ENCODE measurements at regions not wholly inside any gene's neighbourhood (a gene's known extent, or its start where the extent isn't known, plus 50 kb on each side); places are given as distances from the start of the nearest gene placed in this dataset.

GRCh38 chr9:29211003-29211579, 1637.8 kb upstream of the C9orf72 start:
- H3K9ac ChIP-seq (ENCODE audit: low read length): no peak overlapping the region
- peak overlapping the region; percentile 76 for H3K4me3 ChIP-seq (ENCODE audit: low read length)

GRCh38 chr9:29211580-29212396, 1638.5 kb upstream of the C9orf72 start:
- Histone ChIP-seq H3K9me3 (ENCODE audit: control insufficient read depth, low read length) (no peaks in the 10 kb centered on the region), H3K4me1 (ENCODE audit: control insufficient read depth, insufficient read depth, low read length) (peaks cover 21% of the 10 kb centered on the region), H3K9ac (ENCODE audit: low read length) (peak overlapping the region; percentile 58), H3K27me3 (replicated peaks; ENCODE audit: control insufficient read depth, insufficient read depth, low read length) (peaks cover 46% of the 10 kb centered on the region), H3K4me3 (ENCODE audit: low read length) (peak overlapping the region; percentile 76), H3K36me3 (ENCODE audit: control insufficient read depth, insufficient read depth, low read length, severe bottlenecking) (no peaks in the 10 kb centered on the region)
- peak; percentile 44 for DNase-seq (ENCODE audit: low read depth)

More at GRCh38 chr9:29211003-29211579, 1637.8 kb upstream of the C9orf72 start:
- Histone ChIP-seq H3K27me3 (replicated peaks; ENCODE audit: control insufficient read depth, insufficient read depth, low read length) (peaks cover 39% of the 10 kb centered on the region), H3K4me1 (ENCODE audit: control insufficient read depth, insufficient read depth, low read length) (peaks cover 21% of the 10 kb centered on the region), H3K9me3 (ENCODE audit: control insufficient read depth, low read length) (no peaks in the 10 kb centered on the region), H3K36me3 (ENCODE audit: control insufficient read depth, insufficient read depth, low read length, severe bottlenecking) (no peaks in the 10 kb centered on the region)
- no peak for DNase-seq (ENCODE audit: low read depth)

- DNase-seq (ENCODE audit: low read depth): no peak
- H3K9ac ChIP-seq (ENCODE audit: low read length): no peak overlapping the region
- H3K4me3 ChIP-seq (ENCODE audit: low read length): peak overlapping the region; percentile 76
- peaks cover 47% of the 10 kb centered on the region for H3K27me3 ChIP-seq (replicated peaks; ENCODE audit: control insufficient read depth, insufficient read depth, low read length)
- H3K9me3 ChIP-seq (ENCODE audit: control insufficient read depth, low read length): no peaks in the 10 kb centered on the region
- H3K36me3 ChIP-seq (ENCODE audit: control insufficient read depth, insufficient read depth, low read length, severe bottlenecking): no peaks in the 10 kb centered on the region
- peaks cover 21% of the 10 kb centered on the region for H3K4me1 ChIP-seq (ENCODE audit: control insufficient read depth, insufficient read depth, low read length)
Measured at GRCh38 chr9:29212397-29213387, 1639.4 kb upstream of the C9orf72 start.

- no peaks in the 10 kb centered on the region for H3K36me3 ChIP-seq (ENCODE audit: control insufficient read depth, insufficient read depth, low read length, severe bottlenecking)
- H3K4me1 ChIP-seq (ENCODE audit: control insufficient read depth, insufficient read depth, low read length): peaks cover 21% of the 10 kb centered on the region
- no peaks in the 10 kb centered on the region for H3K9me3 ChIP-seq (ENCODE audit: control insufficient read depth, low read length)
- H3K9ac ChIP-seq (ENCODE audit: low read length): no peak within 1 kb of the TSS
- DNase-seq (ENCODE audit: low read depth): no peak
- peak within 1 kb of the TSS; percentile 76 for H3K4me3 ChIP-seq (ENCODE audit: low read length)
- peaks cover 56% of the 10 kb centered on the region for H3K27me3 ChIP-seq (replicated peaks; ENCODE audit: control insufficient read depth, insufficient read depth, low read length)
Measured at GRCh38 chr9:29213417-29214153, 1640.3 kb upstream of the C9orf72 start, which contains the start of gene LINGO2. Gene LINGO2, minus strand, starts transcription at chr9:29213601.

GRCh38 chr9:29214154-29214689, 1640.9 kb upstream of the C9orf72 start:
- no peaks in the 10 kb centered on the region for H3K9me3 ChIP-seq (ENCODE audit: control insufficient read depth, low read length)
- no peaks in the 10 kb centered on the region for H3K36me3 ChIP-seq (ENCODE audit: control insufficient read depth, insufficient read depth, low read length, severe bottlenecking)
- H3K27me3 ChIP-seq (replicated peaks; ENCODE audit: control insufficient read depth, insufficient read depth, low read length): peaks cover 57% of the 10 kb centered on the region
- peak overlapping the region; percentile 76 for H3K4me3 ChIP-seq (ENCODE audit: low read length)
- no peak overlapping the region for H3K9ac ChIP-seq (ENCODE audit: low read length)
- peaks cover 21% of the 10 kb centered on the region for H3K4me1 ChIP-seq (ENCODE audit: control insufficient read depth, insufficient read depth, low read length)
- DNase-seq (ENCODE audit: low read depth): no peak

- H3K36me3 ChIP-seq (ENCODE audit: control insufficient read depth, insufficient read depth, low read length, severe bottlenecking): no peaks in the 10 kb centered on the region
- no peak overlapping the region for H3K9ac ChIP-seq (ENCODE audit: low read length)
- peak overlapping the region; percentile 76 for H3K4me3 ChIP-seq (ENCODE audit: low read length)
- peaks cover 57% of the 10 kb centered on the region for H3K27me3 ChIP-seq (replicated peaks; ENCODE audit: control insufficient read depth, insufficient read depth, low read length)
- peaks cover 21% of the 10 kb centered on the region for H3K4me1 ChIP-seq (ENCODE audit: control insufficient read depth, insufficient read depth, low read length)
- DNase-seq (ENCODE audit: low read depth): no peak
- H3K9me3 ChIP-seq (ENCODE audit: control insufficient read depth, low read length): no peaks in the 10 kb centered on the region
Measured at GRCh38 chr9:29214690-29215253, 1641.5 kb upstream of the C9orf72 start.

GRCh38 chr9:29217966-29218365, 1644.7 kb upstream of the C9orf72 start:
- DNase-seq (ENCODE audit: low read depth): no peak
- Histone ChIP-seq H3K9me3 (ENCODE audit: control insufficient read depth, low read length) (no peaks in the 10 kb centered on the region), H3K27me3 (replicated peaks; ENCODE audit: control insufficient read depth, insufficient read depth, low read length) (peaks cover 49% of the 10 kb centered on the region), H3K4me1 (ENCODE audit: control insufficient read depth, insufficient read depth, low read length) (peaks cover 16% of the 10 kb centered on the region), H3K9ac (ENCODE audit: low read length) (no peak overlapping the region), H3K4me3 (ENCODE audit: low read length) (no peak overlapping the region), H3K36me3 (ENCODE audit: control insufficient read depth, insufficient read depth, low read length, severe bottlenecking) (no peaks in the 10 kb centered on the region)

- no peaks in the 10 kb centered on the region for H3K9me3 ChIP-seq (ENCODE audit: control insufficient read depth, low read length)
- H3K36me3 ChIP-seq (ENCODE audit: control insufficient read depth, insufficient read depth, low read length, severe bottlenecking): no peaks in the 10 kb centered on the region
- no peak overlapping the region for H3K4me3 ChIP-seq (ENCODE audit: low read length)
- no peak for DNase-seq (ENCODE audit: low read depth)
- H3K4me1 ChIP-seq (ENCODE audit: control insufficient read depth, insufficient read depth, low read length): no peaks in the 10 kb centered on the region
- H3K9ac ChIP-seq (ENCODE audit: low read length): no peak overlapping the region
- H3K27me3 ChIP-seq (replicated peaks; ENCODE audit: control insufficient read depth, insufficient read depth, low read length): peaks cover 27% of the 10 kb centered on the region
Measured at GRCh38 chr9:29220596-29221251, 1647.4 kb upstream of the C9orf72 start.

GRCh38 chr9:29228558-29228957, 1655.3 kb upstream of the C9orf72 start:
- Histone ChIP-seq H3K9me3 (ENCODE audit: control insufficient read depth, low read length) (no peaks in the 10 kb centered on the region), H3K4me3 (ENCODE audit: low read length) (no peak overlapping the region), H3K27me3 (replicated peaks; ENCODE audit: control insufficient read depth, insufficient read depth, low read length) (no peaks in the 10 kb centered on the region), H3K9ac (ENCODE audit: low read length) (no peak overlapping the region), H3K36me3 (ENCODE audit: control insufficient read depth, insufficient read depth, low read length, severe bottlenecking) (no peaks in the 10 kb centered on the region), H3K4me1 (ENCODE audit: control insufficient read depth, insufficient read depth, low read length) (no peaks in the 10 kb centered on the region)
- DNase-seq (ENCODE audit: low read depth): no peak

GRCh38 chr9:29230931-29231330, 1657.7 kb upstream of the C9orf72 start:
- Histone ChIP-seq H3K36me3 (ENCODE audit: control insufficient read depth, insufficient read depth, low read length, severe bottlenecking) (no peaks in the 10 kb centered on the region), H3K4me3 (ENCODE audit: low read length) (no peak overlapping the region), H3K27me3 (replicated peaks; ENCODE audit: control insufficient read depth, insufficient read depth, low read length) (no peaks in the 10 kb centered on the region), H3K9me3 (ENCODE audit: control insufficient read depth, low read length) (no peaks in the 10 kb centered on the region), H3K4me1 (ENCODE audit: control insufficient read depth, insufficient read depth, low read length) (no peaks in the 10 kb centered on the region), H3K9ac (ENCODE audit: low read length) (no peak overlapping the region)
- no peak for DNase-seq (ENCODE audit: low read depth)

All from adipocyte (in vitro differentiated cells).